Immature natural killer cell (primary cell): ENCODE measurements at regions not wholly inside any gene's neighbourhood (a gene's known extent, or its start where the extent isn't known, plus 50 kb on each side); places are given as distances from the start of the nearest gene placed in this dataset.
"Not testable (repeated sequence)": the region's sequence is repeated elsewhere in the genome, so short reads cannot be mapped to it uniquely, and the experiment has no call there.

ENCODE experiments used
- DNase-seq, 3 donors: peaks; one replicate each; pipeline ENCODE4 v3.0.0; 2022; ENCODE audit warnings: mixed read lengths in 1 of 3
- H3K27ac Mint-ChIP-seq, 6 donors: one replicate each; pipeline ENCODE4 v1.8.0; 2020; ENCODE audit warnings: mixed read lengths in 6 of 6, mild to moderate bottlenecking in 5 of 6, inconsistent platforms in 4 of 6, moderate library complexity in 3 of 6
- H3K27me3 Mint-ChIP-seq, 3 donors: one replicate each; pipeline ENCODE4 v1.8.0; 2020 to 2021; ENCODE audit warnings: low read depth in 3 of 3, mild to moderate bottlenecking in 3 of 3, mixed read lengths in 3 of 3, moderate library complexity in 3 of 3, inconsistent platforms in 1 of 3
- H3K36me3 Mint-ChIP-seq, 3 donors: one replicate each; pipeline ENCODE4 v1.8.0; 2020; ENCODE audit warnings: mixed read lengths in 3 of 3, inconsistent platforms in 2 of 3, mild to moderate bottlenecking in 2 of 3
- H3K4me1 Mint-ChIP-seq, 2 donors: one replicate each; pipeline ENCODE4 v1.8.0; 2020; ENCODE audit warnings: inconsistent platforms in 2 of 2, mild to moderate bottlenecking in 2 of 2, mixed read lengths in 2 of 2, moderate library complexity in 1 of 2
- H3K4me3 Mint-ChIP-seq, 5 donors: one replicate each; pipeline ENCODE4 v1.8.0; 2020; ENCODE audit warnings: mild to moderate bottlenecking in 5 of 5, mixed read lengths in 5 of 5, inconsistent platforms in 3 of 5, moderate library complexity in 3 of 5
- H3K9me3 Mint-ChIP-seq, 6 donors: one replicate each; pipeline ENCODE4 v1.8.0; 2020; ENCODE audit warnings: mild to moderate bottlenecking in 6 of 6, mixed read lengths in 6 of 6, inconsistent platforms in 4 of 6, moderate library complexity in 3 of 6

DNA sequence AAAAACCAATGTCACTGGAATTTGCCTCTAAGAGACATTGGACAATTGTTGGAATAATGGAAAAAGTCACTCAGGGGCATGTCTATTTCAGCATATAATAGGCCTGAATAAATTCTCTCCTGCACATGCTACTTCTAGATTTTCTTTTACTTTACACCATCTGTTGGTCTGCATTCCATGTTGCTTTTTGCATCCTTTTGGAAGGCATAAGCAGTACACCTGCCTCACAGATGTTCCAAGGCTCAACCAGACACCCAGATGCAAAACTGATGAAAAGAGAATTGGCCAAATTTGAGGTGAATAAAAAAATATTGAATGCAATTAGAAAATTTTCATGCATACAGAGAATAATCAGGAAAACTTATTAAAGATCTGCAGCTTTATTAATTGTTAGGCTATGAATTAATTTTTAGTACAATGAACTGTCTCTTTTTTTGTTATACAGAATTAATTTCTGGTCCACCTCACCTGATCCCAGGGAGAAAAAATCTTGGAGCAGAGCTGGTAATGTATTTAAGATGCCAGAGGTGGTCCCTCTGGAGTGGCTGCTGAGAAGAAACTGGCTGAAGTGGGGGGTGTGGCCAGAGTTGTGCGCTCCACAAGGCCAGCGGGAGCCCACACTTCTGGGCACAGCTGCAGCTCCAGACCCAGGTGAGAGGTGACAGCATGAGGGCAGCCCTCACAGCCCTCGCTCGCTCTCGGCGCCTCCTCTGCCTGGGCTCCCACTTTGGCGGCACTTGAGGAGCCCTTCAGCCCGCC, 778.6 kb downstream of the CDH11 start:
- no peaks in the 10 kb centered on the region for H3K4me1 Mint-ChIP-seq
- H3K4me3 Mint-ChIP-seq, result no peak overlapping the region
- H3K9me3 Mint-ChIP-seq, result peaks cover 9 to 30% (median 14%) of the 10 kb centered on the region in 6 donors
- no peaks in the 10 kb centered on the region for H3K36me3 Mint-ChIP-seq
- H3K27ac Mint-ChIP-seq, result no peak overlapping the region
- H3K27me3 Mint-ChIP-seq, result peaks cover 0 to 4% (median 0%) of the 10 kb centered on the region in 3 donors
- DNase-seq, result no peak

DNA sequence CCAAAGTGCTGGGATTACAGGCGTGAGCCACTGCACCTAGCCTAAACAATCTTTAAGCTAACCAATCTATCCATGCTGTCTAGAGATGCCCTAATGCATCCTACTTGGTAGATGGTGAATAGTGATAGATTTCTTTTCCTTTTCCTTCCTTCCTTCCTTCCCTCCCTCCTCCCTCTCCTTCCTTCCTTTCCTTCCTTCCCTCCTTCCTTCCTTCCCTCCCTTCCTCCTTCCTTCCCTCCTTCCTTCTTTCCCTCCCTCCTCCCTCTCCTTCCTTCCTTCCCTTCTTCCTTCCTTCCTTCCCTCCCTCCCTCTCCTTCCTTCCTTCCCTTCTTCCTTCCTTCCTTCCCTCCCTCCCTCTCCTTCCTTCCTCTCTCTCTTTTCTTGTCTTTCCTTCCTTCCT, 780.5 kb downstream of the CDH11 start:
- H3K4me1 Mint-ChIP-seq, H3K27ac Mint-ChIP-seq: not testable (repeated sequence)

DNA sequence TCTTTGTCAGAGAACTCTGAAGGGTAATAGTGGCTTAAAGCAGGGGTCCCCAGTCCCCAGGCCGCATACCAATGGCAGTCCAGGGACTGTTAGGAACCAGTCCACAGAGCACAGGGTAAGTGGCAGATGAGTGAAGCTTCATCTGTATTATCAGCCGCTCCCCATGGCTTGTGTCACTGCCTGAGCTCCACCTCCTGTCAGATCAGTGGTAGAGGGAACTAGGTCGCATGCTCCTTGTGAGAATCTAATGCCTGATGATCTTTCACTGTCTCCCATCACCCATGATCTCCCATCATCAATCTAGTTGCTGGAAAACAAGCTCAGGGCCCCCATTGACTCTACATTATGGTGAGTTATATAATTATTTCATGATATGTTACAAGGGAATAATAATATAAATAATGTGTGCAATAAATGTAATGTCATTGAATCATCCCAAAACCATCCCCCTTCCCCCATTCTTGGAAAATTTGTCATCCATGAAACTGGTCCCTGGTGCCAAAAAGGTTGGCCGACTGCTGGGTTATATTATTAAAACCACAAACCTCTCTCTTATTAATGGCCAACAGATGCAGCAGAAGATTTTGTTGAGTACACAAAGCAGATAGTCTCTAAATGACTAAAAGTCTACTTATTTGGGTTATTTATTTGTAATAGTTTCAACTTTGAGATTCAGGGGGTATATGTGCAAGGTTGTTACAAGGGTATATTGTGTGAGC, 782.7 kb downstream of the CDH11 start:
- H3K27ac Mint-ChIP-seq, result no peak overlapping the region
- H3K9me3 Mint-ChIP-seq, result peaks cover 4 to 35% (median 12%) of the 10 kb centered on the region in 6 donors
- no peaks in the 10 kb centered on the region for H3K36me3 Mint-ChIP-seq
- peaks cover 0 to 4% (median 0%) of the 10 kb centered on the region in 3 donors for H3K27me3 Mint-ChIP-seq
- DNase-seq, result no peak
- no peaks in the 10 kb centered on the region for H3K4me1 Mint-ChIP-seq
- H3K4me3 Mint-ChIP-seq, result no peak overlapping the region

More for the DNA sequence above, 780.5 kb downstream of the CDH11 start:
- H3K9me3 Mint-ChIP-seq, result peaks cover 6 to 30% (median 15%) of the 10 kb centered on the region in 6 donors
- not testable (repeated sequence) for DNase-seq, H3K27me3 Mint-ChIP-seq, H3K36me3 Mint-ChIP-seq, H3K4me3 Mint-ChIP-seq

DNA sequence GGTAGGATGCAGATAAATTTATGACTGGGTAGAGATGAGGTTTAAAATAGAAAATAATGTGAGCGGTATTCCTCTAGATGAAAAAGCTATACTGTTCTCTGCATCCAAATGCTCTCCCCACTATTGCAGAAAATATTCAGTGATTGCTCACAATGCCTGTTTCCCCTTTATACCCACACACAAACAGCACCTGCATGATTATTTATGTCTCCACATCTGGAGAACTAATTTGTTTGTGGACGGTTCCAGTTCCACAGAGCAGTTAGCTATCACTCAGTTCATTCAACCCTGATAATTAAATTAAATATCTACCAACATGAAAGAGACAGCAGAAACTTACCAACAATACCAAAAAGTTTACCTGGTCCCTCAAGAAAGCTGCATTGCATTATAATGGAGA, 800.0 kb downstream of the CDH11 start:
- no peak overlapping the region for H3K4me3 Mint-ChIP-seq
- peaks cover 0 to 4% (median 0%) of the 10 kb centered on the region in 3 donors for H3K27me3 Mint-ChIP-seq
- no peak overlapping the region for H3K27ac Mint-ChIP-seq
- no peaks in the 10 kb centered on the region for H3K36me3 Mint-ChIP-seq
- DNase-seq, result no peak
- no peaks in the 10 kb centered on the region for H3K4me1 Mint-ChIP-seq
- peaks cover 3 to 36% (median 9%) of the 10 kb centered on the region in 6 donors for H3K9me3 Mint-ChIP-seq

DNA sequence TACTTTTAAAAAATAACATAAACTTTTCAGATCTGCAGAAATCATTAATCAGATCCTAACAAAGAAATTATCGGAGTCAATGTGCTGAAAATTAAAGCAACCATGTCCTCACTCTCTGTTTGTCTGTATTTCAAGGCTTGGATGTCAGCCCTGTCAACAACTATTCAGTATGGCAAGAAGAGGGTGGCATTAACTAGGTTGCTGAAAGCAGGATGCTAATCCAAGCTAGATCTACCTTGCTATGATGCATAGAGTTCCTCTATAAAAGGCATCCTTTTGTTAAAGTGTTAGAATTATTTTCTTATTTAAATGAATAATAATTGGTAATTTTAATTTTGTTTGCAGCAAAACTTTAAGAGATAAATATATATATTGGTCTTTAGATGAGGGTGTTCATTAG, 800.8 kb downstream of the CDH11 start:
- Mint-ChIP-seq H3K9me3 (peaks cover 3 to 40% (median 10%) of the 10 kb centered on the region in 6 donors), H3K27ac (no peak overlapping the region), H3K4me1 (no peaks in the 10 kb centered on the region), H3K36me3 (no peaks in the 10 kb centered on the region), H3K4me3 (no peak overlapping the region), H3K27me3 (peaks cover 0 to 4% (median 0%) of the 10 kb centered on the region in 3 donors)
- no peak for DNase-seq

DNA sequence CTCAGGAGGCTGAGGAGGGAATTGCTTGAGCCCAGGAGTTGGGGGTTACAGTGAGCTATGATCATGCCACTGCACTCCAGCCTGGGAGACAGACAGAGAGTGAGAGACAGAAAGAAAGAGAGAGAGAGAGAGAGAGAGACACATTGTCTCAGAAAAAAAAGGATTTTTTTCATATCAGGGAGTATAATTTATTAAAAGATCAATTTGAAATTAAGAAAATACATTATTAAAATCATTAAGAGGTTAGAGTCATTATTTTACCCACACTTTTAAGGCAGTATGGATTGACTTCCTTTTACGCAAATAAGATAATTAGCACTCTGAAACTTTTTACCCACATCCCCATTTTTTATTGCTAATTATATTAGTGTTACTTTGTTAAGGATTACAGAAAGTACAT, 804.3 kb downstream of the CDH11 start:
- DNase-seq, result no peak
- Mint-ChIP-seq H3K36me3 (no peaks in the 10 kb centered on the region), H3K9me3 (peaks cover 7 to 53% (median 12%) of the 10 kb centered on the region in 6 donors), H3K4me3 (no peak overlapping the region), H3K27ac (no peak overlapping the region), H3K4me1 (no peaks in the 10 kb centered on the region), H3K27me3 (peaks cover 0 to 4% (median 0%) of the 10 kb centered on the region in 3 donors)

DNA sequence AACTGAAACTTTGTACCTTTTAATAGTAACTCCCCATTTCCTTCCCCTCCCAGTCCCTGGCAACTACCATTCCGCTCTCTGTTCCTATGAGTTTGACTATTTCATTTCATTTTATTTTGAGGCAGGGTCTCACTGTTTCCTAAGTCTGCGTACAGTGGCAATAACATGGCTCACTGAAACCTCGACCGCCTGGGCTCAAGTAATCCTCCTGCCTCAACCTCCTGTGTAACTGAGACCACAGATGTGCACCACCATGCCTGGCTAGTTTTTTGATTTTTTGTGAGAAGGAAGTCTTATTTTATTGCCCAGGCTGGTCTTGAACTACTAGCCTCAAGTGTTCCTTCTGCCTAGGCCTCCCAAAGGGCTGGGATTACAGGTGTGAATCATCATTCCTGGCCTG, 808.1 kb downstream of the CDH11 start:
- Mint-ChIP-seq H3K9me3 (peaks cover 3 to 53% (median 12%) of the 10 kb centered on the region in 6 donors), H3K27me3 (no peaks in the 10 kb centered on the region), H3K36me3 (no peaks in the 10 kb centered on the region), H3K4me1 (no peaks in the 10 kb centered on the region), H3K4me3 (no peak overlapping the region), H3K27ac (no peak overlapping the region)
- no peak for DNase-seq

DNA sequence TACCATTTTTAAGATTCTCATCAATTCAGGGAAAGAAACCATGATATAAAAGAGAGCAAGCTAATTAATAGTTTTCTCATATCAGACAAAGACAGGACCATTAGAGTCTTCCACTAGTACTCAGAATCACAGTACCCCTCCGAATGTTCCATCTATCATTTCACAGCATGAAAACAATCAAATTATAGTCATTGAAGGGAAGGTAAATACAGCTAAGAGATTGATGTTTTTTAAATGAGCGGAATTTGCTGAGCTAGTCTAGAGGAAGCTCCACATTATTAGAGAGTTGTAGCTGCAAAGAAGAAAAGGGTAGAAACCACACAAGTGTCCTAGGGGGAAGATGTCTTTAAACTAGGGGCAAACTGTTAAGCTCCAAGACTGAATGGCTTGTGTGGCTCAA, 808.9 kb downstream of the CDH11 start:
- DNase-seq, result no peak
- Mint-ChIP-seq H3K27me3 (peaks cover 0 to 1% (median 0%) of the 10 kb centered on the region in 3 donors), H3K9me3 (peaks cover 3 to 52% (median 15%) of the 10 kb centered on the region in 6 donors), H3K27ac (no peak overlapping the region), H3K4me3 (no peak overlapping the region), H3K4me1 (no peaks in the 10 kb centered on the region), H3K36me3 (peaks cover 0 to 3% (median 0%) of the 10 kb centered on the region in 3 donors)

DNA sequence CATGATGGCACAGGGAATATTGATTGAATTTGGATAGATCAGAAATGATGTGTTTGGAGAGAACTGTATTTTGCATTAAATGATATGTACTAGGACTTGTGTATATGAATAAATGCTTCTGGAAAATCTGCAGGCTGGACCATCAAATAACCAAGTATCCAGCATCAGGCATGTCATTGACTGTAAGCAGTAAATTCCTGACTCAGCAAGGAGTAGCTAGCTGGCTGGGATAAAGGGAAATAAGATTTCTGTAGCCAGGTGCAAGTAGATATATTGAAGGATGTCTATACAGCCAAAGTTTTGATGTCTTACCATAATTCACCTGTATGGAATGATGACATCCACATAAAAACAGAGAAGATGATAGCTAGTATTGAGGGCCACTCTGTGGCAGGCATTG, 809.6 kb downstream of the CDH11 start:
- Mint-ChIP-seq H3K36me3 (peaks cover 0 to 3% (median 0%) of the 10 kb centered on the region in 3 donors), H3K27me3 (peaks cover 0 to 3% (median 0%) of the 10 kb centered on the region in 3 donors), H3K4me1 (no peaks in the 10 kb centered on the region), H3K9me3 (peaks cover 3 to 58% (median 18%) of the 10 kb centered on the region in 6 donors), H3K27ac (no peak overlapping the region), H3K4me3 (no peak overlapping the region)
- DNase-seq, result no peak

DNA sequence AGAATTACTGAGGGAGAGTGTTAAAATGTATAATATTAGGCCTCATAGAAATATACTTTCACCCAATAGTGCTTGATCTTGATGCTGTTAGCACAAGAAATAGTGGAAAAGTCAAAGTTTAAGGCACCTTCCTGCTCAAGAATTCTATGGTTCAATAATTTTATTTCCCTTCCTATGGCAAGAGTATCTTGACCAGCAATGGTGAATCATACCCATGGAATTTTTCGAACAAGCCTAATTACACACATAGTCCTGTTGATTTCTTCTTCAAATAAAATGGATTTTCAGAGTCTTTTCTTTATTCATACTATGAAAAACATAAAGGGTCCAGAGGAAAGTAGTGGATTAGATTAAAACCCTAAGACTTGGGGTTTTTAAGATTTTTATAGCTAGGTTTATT, 810.6 kb downstream of the CDH11 start:
- H3K27me3 Mint-ChIP-seq, result peaks cover 0 to 3% (median 2%) of the 10 kb centered on the region in 3 donors
- no peak overlapping the region for H3K27ac Mint-ChIP-seq
- H3K4me1 Mint-ChIP-seq, result no peaks in the 10 kb centered on the region
- peaks cover 3 to 61% (median 22%) of the 10 kb centered on the region in 6 donors for H3K9me3 Mint-ChIP-seq
- H3K36me3 Mint-ChIP-seq, result peaks cover 0 to 3% (median 0%) of the 10 kb centered on the region in 3 donors
- DNase-seq, result no peak
- H3K4me3 Mint-ChIP-seq, result no peak overlapping the region

DNA sequence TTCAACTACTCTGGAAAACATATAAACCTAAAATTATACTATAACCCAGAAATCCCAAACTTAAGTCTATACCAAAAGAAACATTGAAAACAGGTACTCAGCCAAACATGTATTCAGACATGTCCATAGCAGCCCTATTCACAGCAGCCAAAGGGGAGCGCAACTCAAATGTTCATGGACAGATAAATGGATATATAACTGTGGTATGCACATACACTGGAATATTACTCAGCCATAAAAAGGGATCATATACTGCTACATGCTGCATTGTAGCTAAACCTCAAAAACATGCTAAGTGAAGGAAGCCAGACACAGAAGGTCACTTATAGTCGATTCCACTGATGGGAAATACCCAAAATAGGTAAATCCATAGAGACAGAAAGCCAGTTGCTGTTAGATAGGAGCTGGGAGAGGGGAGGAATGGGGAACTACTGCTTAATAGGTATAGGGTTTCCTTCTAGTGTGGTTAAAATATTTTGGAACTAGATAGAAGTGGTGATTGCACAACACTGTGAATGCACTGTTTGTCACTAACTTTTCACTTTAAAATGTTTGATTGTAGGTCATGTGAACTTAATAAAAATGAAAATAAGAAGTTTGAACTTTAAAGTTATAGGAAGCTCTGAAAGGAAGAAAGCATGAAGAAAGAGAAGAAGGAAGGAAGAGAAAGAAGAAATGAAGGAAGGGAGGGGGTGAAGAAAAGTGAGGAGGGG, 812.3 kb downstream of the CDH11 start:
- Mint-ChIP-seq H3K4me3 (no peak overlapping the region), H3K9me3 (peaks cover 3 to 57% (median 22%) of the 10 kb centered on the region in 6 donors), H3K4me1 (no peaks in the 10 kb centered on the region), H3K27ac (no peak overlapping the region), H3K27me3 (peaks cover 0 to 3% (median 2%) of the 10 kb centered on the region in 3 donors), H3K36me3 (peaks cover 0 to 3% (median 0%) of the 10 kb centered on the region in 3 donors)
- DNase-seq, result no peak

DNA sequence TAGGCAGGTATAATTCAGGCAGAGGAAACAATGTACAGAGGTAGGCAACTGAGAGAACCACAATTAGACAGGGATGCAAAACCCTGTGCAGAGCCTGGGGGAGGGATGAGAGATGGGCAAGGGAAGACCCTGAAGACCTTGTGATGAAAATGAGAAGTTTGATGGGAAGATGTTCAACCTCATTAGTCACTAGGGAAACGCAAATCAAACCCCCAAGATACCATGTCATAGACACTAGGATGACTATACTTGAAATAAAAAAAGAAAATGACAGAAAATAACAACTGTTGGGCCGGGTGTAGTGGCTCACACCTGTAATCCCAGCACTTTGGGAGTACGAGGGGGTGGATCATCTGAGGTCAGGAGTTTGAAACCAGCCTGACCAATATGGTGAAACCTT, 813.1 kb downstream of the CDH11 start:
- Mint-ChIP-seq H3K36me3 (peaks cover 0 to 3% (median 0%) of the 10 kb centered on the region in 3 donors), H3K27me3 (peaks cover 0 to 3% (median 2%) of the 10 kb centered on the region in 3 donors), H3K4me1 (no peaks in the 10 kb centered on the region), H3K4me3 (no peak overlapping the region), H3K9me3 (peaks cover 5 to 57% (median 22%) of the 10 kb centered on the region in 6 donors), H3K27ac (no peak overlapping the region)
- no peak for DNase-seq

DNA sequence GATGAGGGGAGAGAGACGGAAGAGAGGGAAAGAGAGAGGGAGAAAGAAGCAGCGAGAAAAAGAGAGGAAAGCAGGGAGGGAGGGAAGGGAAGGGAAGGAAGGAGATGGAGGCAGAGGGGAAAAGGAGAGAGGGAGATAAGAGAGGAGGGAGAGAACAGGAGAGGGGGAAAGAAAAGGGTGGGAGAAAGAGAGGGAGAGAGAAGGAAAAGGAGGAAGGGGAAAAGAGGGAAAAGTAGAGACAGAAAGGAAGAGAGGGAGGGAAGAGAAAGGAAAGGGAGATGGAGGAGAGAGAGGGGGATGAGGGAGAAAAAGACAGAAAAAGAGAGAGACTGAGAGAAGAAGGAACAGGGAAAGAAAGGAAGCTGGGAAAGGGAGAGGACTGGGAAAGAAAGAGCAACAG, 814.4 kb downstream of the CDH11 start:
- no peak overlapping the region for H3K4me3 Mint-ChIP-seq

More for the DNA sequence above, 814.4 kb downstream of the CDH11 start:
- Mint-ChIP-seq H3K27ac (no peak overlapping the region), H3K27me3 (peaks cover 0 to 3% (median 2%) of the 10 kb centered on the region in 3 donors), H3K36me3 (peaks cover 0 to 3% (median 0%) of the 10 kb centered on the region in 3 donors), H3K9me3 (peaks cover 4 to 65% (median 21%) of the 10 kb centered on the region in 6 donors), H3K4me1 (no peaks in the 10 kb centered on the region)
- no peak for DNase-seq
